GM21529 (cell line): ENCODE measurements at regions not wholly inside any gene's neighbourhood (a gene's known extent, or its start where the extent isn't known, plus 50 kb on each side); places are given as distances from the start of the nearest gene placed in this dataset.
"Not testable (repeated sequence)": the region's sequence is repeated elsewhere in the genome, so short reads cannot be mapped to it uniquely, and the experiment has no call there.

Experiments used
- ATAC-seq: cut with Tn5 transposase; IDR thresholded peaks from one replicate; pipeline ENCODE4 v1.9.1; 2021; ENCODE audit not compliant: unreplicated experiment

GRCh38 chr1:29388170-29388569, 151.8 kb downstream of the PTPRU start:
- no peak for ATAC-seq

GRCh38 chr1:29387210-29387609, 150.9 kb downstream of the PTPRU start:
- no peak for ATAC-seq

GRCh38 chr1:29386453-29386852, 150.1 kb downstream of the PTPRU start:
- not testable (repeated sequence) for ATAC-seq

- ATAC-seq = no peak
These were observed 149.6 kb downstream of the PTPRU start for GRCh38 chr1:29385966-29386365.

GRCh38 chr1:29384496-29385015, 148.2 kb downstream of the PTPRU start:
- ATAC-seq = no peak

- no peak for ATAC-seq
These were observed 147.5 kb downstream of the PTPRU start for GRCh38 chr1:29383746-29384371.

- no peak for ATAC-seq
These were observed 146.8 kb downstream of the PTPRU start for GRCh38 chr1:29382851-29383745.

- no peak for ATAC-seq
These were observed 145.1 kb downstream of the PTPRU start for GRCh38 chr1:29381426-29381825.

GRCh38 chr1:29380532-29380931, 144.2 kb downstream of the PTPRU start:
- ATAC-seq = no peak

- no peak for ATAC-seq
These were observed 143.2 kb downstream of the PTPRU start for GRCh38 chr1:29379443-29380073.
